Astrocyte (in vitro differentiated cells and primary cell): ENCODE measurements at regions not wholly inside any gene's neighbourhood (a gene's known extent, or its start where the extent isn't known, plus 50 kb on each side); places are given as distances from the start of the nearest gene placed in this dataset.

ENCODE experiments used
- DNase-seq: peaks from one replicate; pipeline ENCODE4 v3.0.0-alpha.2; 2010; ENCODE audit warnings: low read depth
- FAIRE-seq: peaks from 2 replicates; lab custom pipeline; 2011; peaks lifted over from hg19 to GRCh38; lab: Jason Lieb, UNC
- H2AFZ ChIP-seq: 2 replicates; pipeline ENCODE4 v1.6.0; 2012; ENCODE audit warnings: low read depth, low read length, inconsistent platforms
- H3K27ac ChIP-seq: 2 replicates; pipeline ENCODE4 v1.5.1; 2011; ENCODE audit warnings: low read depth, low read length, inconsistent platforms
- H3K27me3 ChIP-seq: 2 replicates; pipeline ENCODE4 v1.6.0; 2011; ENCODE audit warnings: low read length, inconsistent platforms; ENCODE audit not compliant: insufficient read depth
- H3K36me3 ChIP-seq: 2 replicates; pipeline ENCODE4 v1.5.1; 2011; ENCODE audit warnings: low read length, inconsistent platforms; ENCODE audit not compliant: insufficient read depth
- H3K4me1 ChIP-seq: 2 replicates; pipeline ENCODE4 v1.5.1; 2011; ENCODE audit warnings: low read length, inconsistent platforms; ENCODE audit not compliant: insufficient read depth
- H3K4me2 ChIP-seq: 2 replicates; pipeline ENCODE4 v1.6.0; 2012; ENCODE audit warnings: low read length, inconsistent platforms
- H3K4me3 ChIP-seq: 2 replicates; pipeline ENCODE4 v1.5.1; 2011; ENCODE audit warnings: low read depth, mild to moderate bottlenecking, low read length, inconsistent platforms; ENCODE audit not compliant: insufficient read depth
- H3K79me2 ChIP-seq: 2 replicates; pipeline ENCODE4 v1.6.0; 2012; ENCODE audit warnings: mild to moderate bottlenecking, low read length, inconsistent platforms; ENCODE audit not compliant: insufficient read depth
- H3K9ac ChIP-seq: 2 replicates; pipeline ENCODE4 v1.6.0; 2012; ENCODE audit warnings: mild to moderate bottlenecking, low read length, inconsistent platforms
- H3K9me3 ChIP-seq: 2 replicates; pipeline ENCODE4 v1.5.1; 2012; ENCODE audit warnings: low read depth, mild to moderate bottlenecking, low read length, inconsistent platforms; ENCODE audit not compliant: insufficient read depth
- H4K20me1 ChIP-seq: 2 replicates; pipeline ENCODE4 v1.6.0; 2012; ENCODE audit warnings: low read length, inconsistent platforms; ENCODE audit not compliant: insufficient read depth
- H3K27ac Mint-ChIP-seq: one replicate; pipeline ENCODE4 v1.8.0; 2021; ENCODE audit warnings: mild to moderate bottlenecking, mixed read lengths; ENCODE audit not compliant: unreplicated experiment
- H3K27me3 Mint-ChIP-seq: one replicate; pipeline ENCODE4 v1.8.0; 2021; ENCODE audit warnings: low read depth, mixed read lengths; ENCODE audit not compliant: unreplicated experiment
- H3K36me3 Mint-ChIP-seq: one replicate; pipeline ENCODE4 v1.8.0; 2021; ENCODE audit warnings: low read depth, mixed read lengths; ENCODE audit not compliant: unreplicated experiment
- H3K4me1 Mint-ChIP-seq: one replicate; pipeline ENCODE4 v1.8.0; 2021; ENCODE audit warnings: low read depth, mixed read lengths; ENCODE audit not compliant: unreplicated experiment
- H3K4me3 Mint-ChIP-seq: one replicate; pipeline ENCODE4 v1.8.0; 2021; ENCODE audit warnings: mild to moderate bottlenecking, moderate library complexity, mixed read lengths; ENCODE audit not compliant: unreplicated experiment
- H3K9me3 Mint-ChIP-seq: one replicate; pipeline ENCODE4 v1.8.0; 2021; ENCODE audit warnings: mild to moderate bottlenecking, mixed read lengths; ENCODE audit not compliant: unreplicated experiment
- EZH2 ChIP-seq: IDR thresholded peaks from 2 replicates; pipeline ENCODE4 v1.6.1; 2012; ENCODE audit warnings: mild to moderate bottlenecking, low read length, inconsistent platforms; ENCODE audit not compliant: insufficient read depth
- TF ChIP-seq, protein P1 (sequence below): IDR thresholded peaks from 2 replicates; pipeline ENCODE4 v1.5.1; 2011; ENCODE audit warnings: low read depth, mild to moderate bottlenecking, inconsistent platforms, low read length, moderate library complexity; ENCODE audit not compliant: insufficient read depth

DNA sequence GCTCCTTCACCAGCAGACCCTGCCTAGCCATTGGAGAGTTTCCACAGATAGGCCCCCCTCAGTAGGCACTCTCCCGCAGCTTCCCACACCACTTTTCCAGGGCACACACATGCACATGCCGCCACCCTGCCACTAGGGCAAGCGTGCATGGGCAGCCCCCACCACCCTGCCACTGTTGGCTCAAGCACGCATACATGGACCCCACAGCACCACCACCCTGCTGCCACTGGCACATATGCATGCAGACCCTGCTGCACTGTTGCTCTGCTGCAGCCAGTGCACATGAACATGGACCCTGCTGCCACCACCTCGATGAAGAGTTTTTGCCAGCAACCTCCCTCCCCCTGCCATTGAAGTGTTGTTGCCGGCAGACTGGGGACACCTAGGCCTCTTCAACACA is 154.9 kb downstream of the FTCDNL1 start:
- Mint-ChIP-seq H3K27me3 (no peaks in the 10 kb centered on the region), H3K9me3 (no peaks in the 10 kb centered on the region), H3K4me1 (no peaks in the 10 kb centered on the region), H3K36me3 (no peaks in the 10 kb centered on the region), H3K4me3 (no peak overlapping the region), H3K27ac (no peak overlapping the region)
- Histone ChIP-seq H3K4me3 (no peak overlapping the region), H3K36me3 (no peaks in the 10 kb centered on the region), H2AFZ (no peak overlapping the region), H4K20me1 (no peaks in the 10 kb centered on the region), H3K4me1 (no peaks in the 10 kb centered on the region), H3K79me2 (no peaks in the 10 kb centered on the region), H3K27me3 (no peaks in the 10 kb centered on the region), H3K4me2 (no peak overlapping the region), H3K9me3 (no peaks in the 10 kb centered on the region), H3K9ac (no peak overlapping the region), H3K27ac (no peak overlapping the region)
- DNase-seq (no peak), FAIRE-seq (no peak)
- no peak for TF ChIP-seq EZH2
- TF ChIP-seq, protein P1, sequence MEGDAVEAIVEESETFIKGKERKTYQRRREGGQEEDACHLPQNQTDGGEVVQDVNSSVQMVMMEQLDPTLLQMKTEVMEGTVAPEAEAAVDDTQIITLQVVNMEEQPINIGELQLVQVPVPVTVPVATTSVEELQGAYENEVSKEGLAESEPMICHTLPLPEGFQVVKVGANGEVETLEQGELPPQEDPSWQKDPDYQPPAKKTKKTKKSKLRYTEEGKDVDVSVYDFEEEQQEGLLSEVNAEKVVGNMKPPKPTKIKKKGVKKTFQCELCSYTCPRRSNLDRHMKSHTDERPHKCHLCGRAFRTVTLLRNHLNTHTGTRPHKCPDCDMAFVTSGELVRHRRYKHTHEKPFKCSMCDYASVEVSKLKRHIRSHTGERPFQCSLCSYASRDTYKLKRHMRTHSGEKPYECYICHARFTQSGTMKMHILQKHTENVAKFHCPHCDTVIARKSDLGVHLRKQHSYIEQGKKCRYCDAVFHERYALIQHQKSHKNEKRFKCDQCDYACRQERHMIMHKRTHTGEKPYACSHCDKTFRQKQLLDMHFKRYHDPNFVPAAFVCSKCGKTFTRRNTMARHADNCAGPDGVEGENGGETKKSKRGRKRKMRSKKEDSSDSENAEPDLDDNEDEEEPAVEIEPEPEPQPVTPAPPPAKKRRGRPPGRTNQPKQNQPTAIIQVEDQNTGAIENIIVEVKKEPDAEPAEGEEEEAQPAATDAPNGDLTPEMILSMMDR: no peak

DNA sequence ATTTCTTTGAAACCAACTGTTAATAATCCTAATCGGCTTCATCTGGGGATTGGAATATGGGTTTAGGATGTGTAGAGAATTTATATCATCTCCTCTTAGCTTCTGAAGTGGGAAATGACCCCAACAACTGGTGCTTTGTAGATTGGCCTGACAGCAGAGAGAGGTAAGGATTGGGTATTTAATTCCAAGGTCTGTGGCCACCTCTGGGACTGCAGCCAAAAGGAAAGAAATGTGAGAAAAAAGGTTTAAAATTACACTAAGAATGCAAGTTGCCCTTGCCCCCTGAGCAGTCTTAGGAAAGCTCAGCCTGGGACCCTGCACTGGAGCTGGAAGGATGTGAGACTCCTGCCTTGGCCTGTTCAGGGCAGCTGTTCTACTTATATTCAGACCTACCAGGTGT is 157.1 kb downstream of the FTCDNL1 start:
- Histone ChIP-seq H3K27me3 (no peaks in the 10 kb centered on the region), H4K20me1 (no peaks in the 10 kb centered on the region), H3K36me3 (no peaks in the 10 kb centered on the region), H3K4me2 (no peak overlapping the region), H3K4me1 (no peaks in the 10 kb centered on the region), H3K79me2 (no peaks in the 10 kb centered on the region), H3K27ac (no peak overlapping the region), H3K9ac (no peak overlapping the region), H3K4me3 (no peak overlapping the region), H2AFZ (no peak overlapping the region), H3K9me3 (no peaks in the 10 kb centered on the region)
- Mint-ChIP-seq H3K4me1 (no peaks in the 10 kb centered on the region), H3K9me3 (no peaks in the 10 kb centered on the region), H3K36me3 (no peaks in the 10 kb centered on the region), H3K4me3 (no peak overlapping the region), H3K27me3 (no peaks in the 10 kb centered on the region), H3K27ac (no peak overlapping the region)
- TF ChIP-seq, protein P1: no peak
- no peak for TF ChIP-seq EZH2
- no peak for DNase-seq
- no peak for FAIRE-seq

DNA sequence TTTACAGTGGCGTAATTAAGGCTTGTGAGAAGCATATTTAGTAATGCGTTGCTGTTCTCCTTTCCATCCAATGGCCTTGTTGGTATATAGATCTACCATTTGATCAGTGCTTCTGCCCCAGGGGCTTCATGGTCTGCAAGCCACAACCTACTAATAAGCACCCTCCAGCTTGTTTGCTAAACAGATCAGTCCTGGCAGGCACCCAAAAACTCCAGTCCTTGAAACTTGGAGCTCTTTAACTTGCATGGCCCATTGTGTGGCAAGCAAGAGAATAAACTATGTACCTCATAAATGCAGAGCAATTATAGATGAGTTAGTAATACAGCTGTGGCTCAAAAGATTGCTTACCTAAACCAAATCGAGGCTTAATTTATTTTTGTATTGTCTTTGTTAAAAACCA is 158.5 kb downstream of the FTCDNL1 start:
- Histone ChIP-seq H3K4me2 (no peak overlapping the region), H3K36me3 (no peaks in the 10 kb centered on the region), H3K4me3 (no peak overlapping the region), H4K20me1 (no peaks in the 10 kb centered on the region), H3K4me1 (no peaks in the 10 kb centered on the region), H2AFZ (no peak overlapping the region), H3K27ac (no peak overlapping the region), H3K9ac (no peak overlapping the region), H3K79me2 (no peaks in the 10 kb centered on the region), H3K27me3 (no peaks in the 10 kb centered on the region), H3K9me3 (no peaks in the 10 kb centered on the region)
- TF ChIP-seq EZH2: no peak
- TF ChIP-seq, protein P1: no peak
- H3K9me3 Mint-ChIP-seq: no peaks in the 10 kb centered on the region
- H3K27me3 Mint-ChIP-seq: no peaks in the 10 kb centered on the region
- no peak overlapping the region for H3K27ac Mint-ChIP-seq
- no peak for DNase-seq
- H3K4me3 Mint-ChIP-seq: no peak overlapping the region
- FAIRE-seq: no peak
- H3K36me3 Mint-ChIP-seq: no peaks in the 10 kb centered on the region
- no peaks in the 10 kb centered on the region for H3K4me1 Mint-ChIP-seq
